Ovary (tissue), 3 donors: ENCODE measurements at regions not wholly inside any gene's neighbourhood (a gene's known extent, or its start where the extent isn't known, plus 50 kb on each side); places are given as distances from the start of the nearest gene placed in this dataset.

Experiments used
- EP300 ChIP-seq: sonication (generic); formaldehyde crosslinking; IDR thresholded peaks from one replicate; pipeline ENCODE4 v1.6.1; 2017; ENCODE audit warnings: antibody characterized with exemption
- POLR2A ChIP-seq: fragments of 450-650 bp; IDR thresholded peaks from one replicate; pipeline ENCODE4 v1.6.1; 2017; ENCODE audit warnings: antibody characterized with exemption, mild to moderate bottlenecking, moderate library complexity
- TF ChIP-seq, protein P1 (sequence below), 3 donors: fragments of 450-650 bp in 2 of 3; fragments of 200-600 bp in 1 of 3; IDR thresholded peaks; one replicate each; pipeline versions ENCODE4 v1.5.1 to v1.8.0; 2016 to 2022; ENCODE audit warnings: antibody characterized with exemption in 3 of 3, mild to moderate bottlenecking in 1 of 3
- donor health status: DM: no; HTN: no; CAD: no.

DNA sequence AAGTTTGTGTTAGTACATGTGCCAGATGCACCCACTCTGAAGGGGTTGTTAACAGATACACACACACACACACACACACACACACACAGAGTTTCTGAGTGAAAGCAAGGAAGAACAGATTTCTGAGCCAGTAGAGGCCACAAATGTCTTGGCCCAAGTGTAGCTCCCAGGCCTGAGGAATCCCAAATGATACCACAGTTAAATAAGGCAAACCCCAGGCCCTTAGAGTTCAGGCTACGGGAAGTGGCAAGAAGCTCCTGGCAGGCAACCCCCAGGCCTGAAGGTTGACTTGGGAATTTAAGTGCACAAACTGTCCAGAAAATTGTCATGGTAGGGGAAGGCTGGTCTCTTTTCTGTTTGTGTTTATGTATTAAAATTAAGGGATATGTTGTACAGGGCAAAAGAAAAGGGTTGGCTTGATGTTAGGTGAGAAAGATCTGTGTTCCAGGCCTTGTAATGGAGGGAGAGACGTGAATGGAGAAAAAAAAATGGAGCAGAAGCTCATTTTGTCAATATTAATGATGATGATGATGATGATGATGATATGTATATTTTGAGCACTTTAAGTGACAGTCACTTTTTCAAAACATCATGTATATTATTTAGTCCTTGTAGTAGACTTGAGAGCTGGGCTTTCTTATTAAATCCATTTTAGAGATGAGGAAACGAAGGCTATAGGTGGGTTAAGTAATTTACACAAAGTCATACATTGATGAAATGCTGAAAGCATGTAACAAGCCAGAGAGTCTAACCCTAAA lies 317.0 kb upstream of the JAG1 start:
- TF ChIP-seq, protein P1, sequence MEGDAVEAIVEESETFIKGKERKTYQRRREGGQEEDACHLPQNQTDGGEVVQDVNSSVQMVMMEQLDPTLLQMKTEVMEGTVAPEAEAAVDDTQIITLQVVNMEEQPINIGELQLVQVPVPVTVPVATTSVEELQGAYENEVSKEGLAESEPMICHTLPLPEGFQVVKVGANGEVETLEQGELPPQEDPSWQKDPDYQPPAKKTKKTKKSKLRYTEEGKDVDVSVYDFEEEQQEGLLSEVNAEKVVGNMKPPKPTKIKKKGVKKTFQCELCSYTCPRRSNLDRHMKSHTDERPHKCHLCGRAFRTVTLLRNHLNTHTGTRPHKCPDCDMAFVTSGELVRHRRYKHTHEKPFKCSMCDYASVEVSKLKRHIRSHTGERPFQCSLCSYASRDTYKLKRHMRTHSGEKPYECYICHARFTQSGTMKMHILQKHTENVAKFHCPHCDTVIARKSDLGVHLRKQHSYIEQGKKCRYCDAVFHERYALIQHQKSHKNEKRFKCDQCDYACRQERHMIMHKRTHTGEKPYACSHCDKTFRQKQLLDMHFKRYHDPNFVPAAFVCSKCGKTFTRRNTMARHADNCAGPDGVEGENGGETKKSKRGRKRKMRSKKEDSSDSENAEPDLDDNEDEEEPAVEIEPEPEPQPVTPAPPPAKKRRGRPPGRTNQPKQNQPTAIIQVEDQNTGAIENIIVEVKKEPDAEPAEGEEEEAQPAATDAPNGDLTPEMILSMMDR (IDR thresholded peaks at IDR 0.05): no peak
- TF ChIP-seq POLR2A (no peak), EP300 (no peak)
